Left forelimb (tissue), 1 donor: ENCODE measurements at regions not wholly inside any gene's neighbourhood (a gene's known extent, or its start where the extent isn't known, plus 50 kb on each side); places are given as distances from the start of the nearest gene placed in this dataset.
"Not testable (repeated sequence)": the region's sequence is repeated elsewhere in the genome, so short reads cannot be mapped to it uniquely, and the experiment has no call there.

Experiments
- DNase-seq: peaks from one replicate; pipeline ENCODE4 v3.0.0-alpha.2; 2018; ENCODE audit warnings: low spot score

DNA sequence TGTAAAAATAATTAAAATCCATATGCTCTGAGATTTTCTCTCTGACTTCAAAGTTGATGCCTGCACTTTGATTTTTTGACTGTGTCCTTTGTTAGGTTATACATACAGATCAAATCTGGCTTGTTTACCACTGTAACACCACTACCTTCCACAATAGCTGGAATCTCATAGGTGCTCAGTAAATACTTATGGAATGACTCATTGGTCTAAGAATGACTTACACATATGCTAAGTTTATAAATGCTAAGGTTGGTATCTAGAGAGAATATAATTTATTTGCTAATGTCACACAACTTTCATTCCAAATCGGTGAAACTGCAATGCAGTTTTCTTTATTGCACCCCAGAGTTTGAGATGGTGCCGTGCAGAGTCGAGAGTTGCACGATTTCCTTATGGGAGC lies 578.5 kb downstream of the SH2D4B start:
- DNase-seq: no peak

DNA sequence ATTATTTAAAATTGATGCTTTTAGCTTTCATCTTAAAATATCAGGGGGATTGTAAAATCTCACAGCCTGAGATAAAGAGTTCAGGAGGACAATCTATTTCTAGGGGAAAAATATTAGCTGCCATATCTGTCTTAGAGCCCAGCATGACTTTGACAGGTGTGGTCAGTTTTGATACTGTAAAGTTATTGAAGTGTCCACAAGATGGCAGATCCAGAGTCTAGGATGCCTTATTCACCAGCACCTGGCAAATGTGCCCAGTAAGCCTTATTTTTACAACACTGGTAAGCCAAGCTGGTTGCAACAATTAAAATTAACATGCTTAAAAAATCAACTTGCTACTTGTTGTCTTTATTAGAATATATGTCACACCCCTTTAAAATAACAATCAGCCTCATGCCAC lies 579.3 kb downstream of the SH2D4B start:
- DNase-seq: no peak

DNA sequence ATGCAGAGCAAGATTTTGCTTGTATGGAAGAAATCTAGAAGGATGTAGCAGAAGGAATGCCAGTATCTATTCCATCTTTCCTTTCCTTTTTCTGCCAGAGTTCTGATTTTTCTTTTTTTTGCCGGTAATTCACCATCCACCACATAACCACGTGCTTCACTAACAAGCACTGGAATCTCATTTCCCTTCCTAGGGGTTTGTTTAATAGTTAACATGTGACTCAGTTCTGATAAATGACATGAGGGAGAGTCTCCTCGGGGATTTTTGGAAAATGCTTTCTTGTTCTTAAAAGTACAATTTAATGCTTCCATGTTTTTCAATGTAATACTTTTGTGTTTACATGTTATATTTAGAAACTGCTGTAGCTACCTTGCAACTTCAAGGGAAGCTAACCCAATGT lies 590.2 kb downstream of the SH2D4B start:
- no peak for DNase-seq

GRCh38 chr10:81130014-81130413 lies 592.3 kb downstream of the SH2D4B start:
- DNase-seq: no peak

GRCh38 chr10:81135851-81136250 lies 598.1 kb downstream of the SH2D4B start:
- no peak for DNase-seq

DNA sequence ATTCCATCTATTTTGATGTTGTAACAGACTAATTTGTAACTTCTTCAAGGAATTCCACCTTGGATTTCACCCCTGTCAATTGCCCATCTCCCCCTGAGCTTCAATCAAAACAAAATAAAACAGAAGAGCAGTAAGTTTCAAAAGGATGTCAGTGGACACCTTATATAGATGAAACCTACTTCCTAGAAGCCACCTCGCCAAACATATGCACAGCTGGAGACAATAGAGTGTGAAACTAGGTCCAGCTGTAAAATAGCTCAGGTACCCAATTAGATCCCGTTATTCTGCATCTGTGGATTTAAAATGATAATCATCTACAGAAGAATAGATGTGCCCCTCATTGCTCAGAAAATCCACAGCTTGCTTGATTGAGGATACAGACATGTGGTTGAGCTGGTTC lies 598.6 kb downstream of the SH2D4B start:
- DNase-seq: no peak

GRCh38 chr10:81145975-81146374 lies 608.3 kb downstream of the SH2D4B start:
- no peak for DNase-seq

GRCh38 chr10:81146436-81146835 lies 608.7 kb downstream of the SH2D4B start:
- DNase-seq: no peak

DNA sequence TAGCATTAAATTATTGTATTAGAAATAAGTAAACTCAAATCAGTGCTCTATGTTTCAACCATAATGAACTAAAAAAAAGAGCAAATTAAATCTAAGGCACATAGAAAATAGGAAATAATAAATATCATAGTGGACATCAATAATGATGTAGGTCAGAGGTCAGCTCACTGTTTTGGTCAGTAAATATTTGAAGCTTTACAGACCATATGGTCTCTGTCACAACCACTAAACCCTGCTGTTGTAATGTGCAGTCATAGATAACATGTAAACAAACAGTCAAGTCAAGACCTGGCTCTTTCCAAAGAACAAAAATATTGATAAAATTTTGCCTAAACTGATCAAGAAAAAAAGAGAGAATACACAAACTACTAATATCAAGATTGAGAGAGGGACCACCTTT lies 615.0 kb downstream of the SH2D4B start:
- no peak for DNase-seq

GRCh38 chr10:81157681-81158080 lies 620.0 kb downstream of the SH2D4B start:
- no peak for DNase-seq

DNA sequence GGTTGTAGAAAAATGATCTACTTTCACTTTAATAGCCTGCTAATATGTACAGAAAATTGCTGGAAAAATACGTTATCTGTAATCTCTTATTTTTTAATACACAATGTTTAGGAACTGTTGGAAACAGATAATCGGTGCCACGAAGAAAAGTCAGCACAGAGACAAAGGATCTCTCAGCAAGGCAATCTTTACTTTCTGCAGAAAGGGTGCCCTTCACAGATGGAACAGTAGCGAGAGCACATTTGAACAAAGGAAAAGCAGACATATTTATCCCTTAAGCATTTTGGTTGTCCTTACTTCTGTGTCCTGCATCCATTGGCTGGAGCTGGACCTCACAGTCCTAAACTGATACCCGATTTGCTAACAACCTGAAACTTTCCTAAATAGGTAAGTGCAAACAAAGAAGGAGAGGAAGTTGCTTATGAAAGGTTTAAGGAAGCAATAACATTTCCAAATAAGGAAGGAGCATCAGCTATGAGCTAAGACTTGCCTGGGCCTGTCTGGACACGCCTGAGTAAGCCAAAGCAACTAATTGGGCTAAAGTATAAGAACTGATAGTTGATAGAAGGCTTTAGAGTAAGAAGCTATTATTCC lies 640.0 kb downstream of the SH2D4B start:
- no peak for DNase-seq

DNA sequence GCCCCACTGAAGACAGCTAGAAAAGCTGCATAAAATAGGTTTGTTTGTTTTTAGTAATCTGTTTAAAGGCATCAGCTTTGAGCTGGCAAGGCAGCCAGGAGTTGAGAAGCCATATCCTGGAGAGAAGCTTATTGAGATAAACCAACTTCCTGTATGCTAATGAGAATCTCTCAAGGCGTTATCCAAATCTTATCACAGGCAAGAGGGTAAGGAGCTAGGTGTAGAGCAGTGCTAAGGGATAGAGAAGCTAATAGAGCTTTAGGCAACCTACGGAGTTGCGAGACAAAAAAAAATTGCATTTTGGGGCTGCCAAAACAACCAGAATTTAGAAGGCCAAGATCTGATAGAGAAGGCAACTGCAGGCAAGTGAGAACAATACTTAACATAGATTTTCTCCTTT lies 641.6 kb downstream of the SH2D4B start:
- no peak for DNase-seq

DNA sequence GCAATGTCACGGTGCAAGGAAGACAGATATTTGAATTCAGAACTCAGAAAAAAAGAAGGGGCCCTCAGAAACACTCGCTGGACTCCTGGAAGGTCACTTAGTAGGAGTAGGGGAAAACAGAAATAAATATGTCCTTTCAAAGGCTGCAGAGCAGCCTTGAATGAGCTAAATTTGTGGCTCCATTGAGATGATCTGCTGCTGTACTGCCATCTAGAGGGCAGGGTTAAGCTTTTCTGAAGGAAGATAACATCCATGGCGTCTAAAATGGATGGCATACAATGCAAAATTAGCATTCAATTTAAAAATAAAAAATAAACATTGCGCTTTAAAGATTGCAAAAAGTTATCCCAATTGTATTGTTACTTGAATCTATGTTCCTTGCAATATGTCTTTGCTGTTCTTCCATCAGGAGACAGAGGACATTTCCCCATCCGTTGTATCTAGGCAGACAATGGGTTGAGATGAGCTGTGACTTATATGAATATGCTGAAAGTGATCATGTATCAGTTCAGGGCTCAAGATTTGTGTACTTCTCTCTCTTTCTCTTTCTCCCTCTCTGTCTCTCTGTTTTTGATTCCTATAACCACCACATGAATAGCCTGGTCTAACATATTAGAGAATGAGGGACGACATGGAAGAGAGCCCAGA lies 642.2 kb downstream of the SH2D4B start:
- DNase-seq: no peak

DNA sequence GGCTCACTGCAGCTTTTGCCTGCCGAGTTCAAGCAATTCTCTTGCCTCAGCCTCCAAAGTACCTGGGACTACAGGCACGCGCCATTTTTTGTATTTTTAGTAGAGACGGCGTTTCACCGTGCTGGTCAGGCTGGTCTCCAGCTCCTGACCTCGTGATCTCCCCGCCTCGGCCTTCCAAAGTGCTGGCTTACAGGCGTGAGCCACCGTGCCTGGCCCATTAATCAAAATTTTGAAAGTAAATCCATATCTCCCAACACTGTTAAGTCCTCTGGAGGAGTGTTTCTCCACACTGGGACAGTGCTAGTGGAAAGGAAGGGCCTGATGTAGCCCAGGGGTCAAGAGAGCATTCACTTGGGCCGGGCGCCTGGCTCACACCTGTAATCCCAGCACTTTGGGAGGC lies 644.6 kb downstream of the SH2D4B start:
- no peak for DNase-seq

GRCh38 chr10:81192221-81192788 lies 654.6 kb downstream of the SH2D4B start:
- DNase-seq: no peak

DNA sequence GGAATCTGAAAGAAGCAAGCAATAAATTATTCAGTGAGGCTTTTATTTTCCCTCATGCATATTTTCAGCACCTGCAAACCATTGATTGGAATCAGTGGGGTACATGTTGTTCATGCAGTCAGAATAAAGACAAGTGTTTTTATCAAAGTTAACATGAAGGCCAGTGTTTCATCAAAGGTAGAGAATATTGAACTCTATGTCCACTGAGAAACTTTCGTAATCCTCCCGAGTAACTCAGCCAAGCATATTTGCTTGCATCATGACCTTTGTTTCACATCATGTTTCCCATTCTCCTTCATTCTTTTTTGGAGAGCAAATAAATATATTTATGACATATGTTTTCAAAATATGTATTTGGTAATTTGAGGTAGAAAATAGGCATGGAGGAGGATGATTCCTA lies 663.1 kb downstream of the SH2D4B start:
- DNase-seq: no peak

DNA sequence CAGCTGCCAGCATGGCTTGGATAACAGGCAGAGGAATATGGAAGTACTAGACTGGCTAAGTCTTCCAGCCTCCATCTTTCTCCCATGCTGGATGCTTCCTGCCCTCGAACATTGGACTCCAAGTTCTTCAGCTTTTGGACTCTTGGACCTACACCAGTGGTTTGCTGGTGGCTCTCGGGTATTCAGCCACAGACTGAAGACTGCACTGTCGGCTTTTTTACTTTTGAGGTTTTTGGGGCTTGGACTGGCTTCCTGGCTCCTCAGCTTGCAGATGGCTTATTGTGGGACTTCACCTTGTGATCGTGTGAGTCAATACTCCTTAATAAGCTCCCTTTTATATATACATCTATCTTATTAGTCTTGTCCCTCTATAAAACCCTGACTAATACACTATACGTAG lies 667.6 kb upstream of the NRG3 start:
- not testable (repeated sequence) for DNase-seq

DNA sequence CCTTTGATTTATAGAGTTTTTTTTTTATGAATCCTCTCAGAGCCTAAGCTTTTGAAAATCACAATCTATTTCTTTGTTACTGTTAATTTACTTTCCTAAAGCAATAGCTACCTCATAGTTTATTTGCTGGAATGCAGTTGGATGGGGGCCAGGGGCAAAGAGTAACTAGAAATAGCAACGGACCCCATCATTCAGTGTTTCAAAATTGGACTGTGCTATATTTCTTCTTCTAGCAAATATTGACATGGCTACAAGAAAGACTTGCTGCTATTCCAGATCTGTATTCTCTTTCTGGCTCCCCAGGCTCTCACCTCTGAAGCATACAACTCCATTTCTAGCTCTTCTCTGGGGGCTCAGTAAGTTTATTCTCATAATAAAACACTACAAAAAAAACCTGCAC lies 661.6 kb upstream of the NRG3 start:
- DNase-seq: no peak

GRCh38 chr10:81215498-81215897 lies 659.5 kb upstream of the NRG3 start:
- DNase-seq: no peak

DNA sequence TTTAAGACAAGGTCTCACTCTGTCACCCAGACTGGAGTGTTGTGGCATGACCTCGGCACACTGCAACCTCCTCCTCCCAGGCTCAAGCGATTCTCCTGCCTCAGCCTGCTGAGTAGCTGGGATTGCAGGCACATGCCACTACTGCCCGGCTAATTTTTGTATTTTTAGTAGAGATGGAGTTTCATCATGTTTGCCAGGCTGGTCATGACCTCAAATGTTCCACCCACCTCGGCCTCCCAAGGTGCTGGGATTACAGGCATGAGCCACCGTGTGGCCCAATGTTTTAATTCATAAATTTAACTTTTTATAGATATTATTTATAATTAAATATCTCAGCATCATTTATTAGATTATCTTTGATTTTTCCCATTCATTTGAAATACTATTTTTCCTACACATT lies 658.0 kb upstream of the NRG3 start:
- no peak for DNase-seq

- DNase-seq: no peak
Measured at GRCh38 chr10:81218307-81218706, 656.7 kb upstream of the NRG3 start.

DNA sequence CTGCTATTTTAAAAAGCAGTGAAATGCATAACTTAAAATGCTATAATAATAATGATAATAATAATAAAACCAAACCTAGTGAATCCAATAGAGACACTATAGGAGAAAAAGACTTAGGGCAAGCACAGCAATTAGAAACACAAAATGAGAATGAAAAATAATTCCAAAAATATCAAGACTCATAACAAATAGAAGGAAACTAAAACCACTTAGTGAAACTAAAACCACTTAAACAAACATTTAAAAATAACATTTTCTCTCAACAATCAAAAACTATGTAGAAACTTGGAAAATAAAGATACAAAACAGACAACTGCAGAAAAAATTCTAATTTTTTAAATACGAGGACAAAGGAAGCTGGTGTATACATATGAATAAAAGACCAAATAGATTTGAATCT lies 655.2 kb upstream of the NRG3 start:
- no peak for DNase-seq

GRCh38 chr10:81248886-81249285 lies 626.1 kb upstream of the NRG3 start:
- DNase-seq: no peak
